ENCODE measurements at regions not wholly inside any gene's neighbourhood (a gene's known extent, or its start where the extent isn't known, plus 50 kb on each side); places are given as distances from the start of the nearest gene placed in this dataset.
A peak's percentile ranks its signal among the peaks of the same experiment; 100 is the strongest.

DNA sequence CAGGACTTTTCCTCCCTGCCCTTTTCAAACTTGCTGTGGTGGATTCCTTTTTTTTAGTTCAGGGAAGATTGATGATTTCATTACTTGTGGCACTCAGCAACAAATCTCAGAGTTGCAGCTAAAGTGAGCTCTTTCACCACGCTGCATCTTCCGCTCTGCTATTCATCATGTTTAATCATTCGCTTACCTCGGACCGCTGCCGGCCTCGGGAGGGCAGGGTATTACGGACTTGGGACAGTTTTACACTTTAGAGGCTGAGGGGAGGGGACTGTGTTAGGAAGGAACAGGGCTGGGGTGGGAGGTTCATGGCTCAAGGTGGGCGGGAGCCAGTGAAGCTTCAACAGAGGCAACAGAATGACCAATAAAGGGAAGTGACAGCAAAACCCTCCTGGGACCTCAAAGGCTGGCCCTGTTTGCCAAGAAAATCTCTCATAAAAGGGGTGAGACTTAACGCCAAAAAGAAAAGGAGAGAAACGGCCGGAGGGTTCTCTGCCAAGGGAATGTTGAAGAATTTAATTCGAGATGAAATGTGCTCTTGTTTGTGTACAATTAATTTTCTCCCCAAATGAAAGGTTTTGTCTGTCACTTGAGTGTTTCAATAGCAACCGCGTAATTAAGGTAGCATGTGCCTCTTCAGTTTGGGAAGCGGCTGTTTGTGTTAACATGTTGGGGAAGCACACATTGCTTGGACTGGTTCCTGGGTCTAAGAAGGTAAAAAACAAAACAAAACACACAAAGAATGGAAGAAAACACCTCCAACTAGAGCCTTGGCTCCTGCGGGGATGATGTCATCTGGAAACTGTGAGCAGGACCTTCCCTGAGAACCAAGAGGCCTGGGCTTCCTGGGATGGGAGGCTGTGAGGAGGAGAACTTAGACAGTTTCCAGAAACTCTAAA is 72.5 kb upstream of the SULF2 start:
- POLR2A ChIA-PET: no interaction called here

DNA sequence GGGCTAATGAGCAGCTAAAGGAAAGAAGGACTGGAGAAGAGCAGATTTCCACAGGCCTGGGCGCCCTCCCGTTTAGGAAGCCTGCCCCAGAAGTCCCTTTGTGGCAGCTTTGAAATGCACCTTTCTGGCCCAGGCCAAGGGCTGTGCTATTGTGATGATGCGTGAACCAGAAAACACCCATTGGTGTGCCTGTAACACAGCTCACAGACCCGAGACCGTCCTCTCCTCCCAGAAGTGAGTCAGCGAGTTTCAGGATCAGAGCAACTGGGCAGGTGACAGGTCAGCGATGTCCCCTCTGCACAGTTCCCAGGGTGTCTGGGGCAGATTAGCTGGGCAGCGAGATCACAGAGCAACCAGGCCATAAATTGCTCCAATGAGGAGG is 71.9 kb upstream of the SULF2 start:
- POLR2A ChIA-PET: no interaction called here
- CTCF ChIA-PET: no interaction called here
- DNase-seq (ENCODE audit: extremely low spot score): no peak
- TF ChIP-seq FOXA1 (IDR thresholded peaks at IDR 0.05) (no peak), HDGF (IDR thresholded peaks at IDR 0.05; ENCODE audit: borderline replicate concordance) (no peak), FOXK2 (IDR thresholded peaks at IDR 0.05) (no peak), SP1 (IDR thresholded peaks at IDR 0.05) (no peak), ELF4 (IDR thresholded peaks at IDR 0.05) (no peak), SUZ12 (IDR thresholded peaks at IDR 0.05) (no peak), FOXM1 (IDR thresholded peaks at IDR 0.05; ENCODE audit: borderline replicate concordance) (no peak), ARNT (IDR thresholded peaks at IDR 0.05) (no peak), LEF1 (IDR thresholded peaks at IDR 0.05; ENCODE audit: borderline replicate concordance) (no peak), CTBP1 (IDR thresholded peaks at IDR 0.05; ENCODE audit: borderline replicate concordance) (no peak), BHLHE40 (IDR thresholded peaks at IDR 0.05; ENCODE audit: borderline replicate concordance) (no peak), ZNF384 (IDR thresholded peaks at IDR 0.05) (no peak)
- TF ChIP-seq, protein P1, sequence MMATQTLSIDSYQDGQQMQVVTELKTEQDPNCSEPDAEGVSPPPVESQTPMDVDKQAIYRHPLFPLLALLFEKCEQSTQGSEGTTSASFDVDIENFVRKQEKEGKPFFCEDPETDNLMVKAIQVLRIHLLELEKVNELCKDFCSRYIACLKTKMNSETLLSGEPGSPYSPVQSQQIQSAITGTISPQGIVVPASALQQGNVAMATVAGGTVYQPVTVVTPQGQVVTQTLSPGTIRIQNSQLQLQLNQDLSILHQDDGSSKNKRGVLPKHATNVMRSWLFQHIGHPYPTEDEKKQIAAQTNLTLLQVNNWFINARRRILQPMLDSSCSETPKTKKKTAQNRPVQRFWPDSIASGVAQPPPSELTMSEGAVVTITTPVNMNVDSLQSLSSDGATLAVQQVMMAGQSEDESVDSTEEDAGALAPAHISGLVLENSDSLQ (IDR thresholded peaks at IDR 0.05): no peak

More for the DNA sequence above, 72.5 kb upstream of the SULF2 start:
- DNase-seq (ENCODE audit: extremely low spot score): peak; percentile 35
- no peak for TF ChIP-seq FOXA1 (IDR thresholded peaks at IDR 0.05)
- TF ChIP-seq, protein P1 (IDR thresholded peaks at IDR 0.05): peak; percentile 33; the same call in 1 of the 2 replicates
- CTCF ChIA-PET: no interaction called here

DNA sequence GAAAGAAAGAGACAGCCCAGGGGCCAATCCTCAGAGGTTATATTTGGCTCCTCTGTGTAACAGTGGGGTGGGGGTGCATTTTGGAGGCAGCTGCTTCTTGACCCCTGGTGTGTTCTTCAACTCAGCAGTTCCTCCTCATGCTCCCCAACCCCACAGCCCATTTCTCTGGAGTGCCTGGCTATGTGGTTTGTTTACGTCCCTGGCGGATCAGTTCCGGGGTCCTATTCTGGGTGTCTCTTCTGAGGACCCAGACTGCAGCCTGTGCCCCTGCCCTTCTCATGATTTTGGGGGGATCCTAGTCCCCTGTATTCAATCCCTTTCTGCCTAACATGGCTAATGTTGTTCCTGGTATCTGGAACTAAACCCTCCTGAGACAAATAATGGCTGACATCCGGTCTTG is 70.5 kb upstream of the SULF2 start:
- TF ChIP-seq ZNF384 (IDR thresholded peaks at IDR 0.05): no peak
- TF ChIP-seq ARNT (IDR thresholded peaks at IDR 0.05): no peak
- TF ChIP-seq LEF1 (IDR thresholded peaks at IDR 0.05; ENCODE audit: borderline replicate concordance): no peak
- no peak for TF ChIP-seq TARDBP (IDR thresholded peaks at IDR 0.05)
- TF ChIP-seq CTBP1 (IDR thresholded peaks at IDR 0.05; ENCODE audit: borderline replicate concordance): no peak
- TF ChIP-seq ELF4 (IDR thresholded peaks at IDR 0.05): no peak
- TF ChIP-seq SP1 (IDR thresholded peaks at IDR 0.05): no peak
- TF ChIP-seq FOXM1 (IDR thresholded peaks at IDR 0.05; ENCODE audit: borderline replicate concordance): no peak
- no peak for TF ChIP-seq HDGF (IDR thresholded peaks at IDR 0.05; ENCODE audit: borderline replicate concordance)
- no peak for TF ChIP-seq SUZ12 (IDR thresholded peaks at IDR 0.05)
- no peak for TF ChIP-seq FOXA1 (IDR thresholded peaks at IDR 0.05)
- TF ChIP-seq BHLHE40 (IDR thresholded peaks at IDR 0.05; ENCODE audit: borderline replicate concordance): no peak
- DNase-seq (ENCODE audit: extremely low spot score): no peak
- ChIA-PET CTCF (no interaction called here), POLR2A (no interaction called here)

DNA sequence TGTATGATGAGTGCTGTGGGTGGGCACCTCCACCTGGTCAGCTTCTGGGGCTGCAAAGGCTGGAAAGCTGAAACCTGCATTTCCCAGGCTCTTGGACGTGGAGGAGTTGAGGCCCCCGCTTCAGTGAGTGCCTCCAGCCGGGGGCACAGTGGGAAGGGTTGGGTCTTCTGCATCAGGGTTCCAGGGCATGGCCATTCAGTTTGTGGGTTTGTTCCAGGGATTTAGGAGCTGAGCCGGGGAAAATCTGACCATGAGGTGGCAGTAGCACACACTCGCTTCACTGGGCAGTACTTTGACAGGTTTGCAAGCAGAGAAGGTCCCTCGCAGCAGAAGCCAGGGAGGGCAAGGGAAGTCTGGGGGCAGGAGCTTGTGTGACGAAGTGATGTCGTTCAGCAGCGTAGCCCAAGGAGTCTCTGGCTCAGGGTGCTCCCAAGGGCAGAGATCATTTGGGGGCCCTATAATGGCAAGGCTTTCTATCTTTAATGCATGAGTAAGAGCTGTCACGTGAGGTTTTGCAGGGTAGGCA is 69.5 kb upstream of the SULF2 start:
- CTCF ChIA-PET: interaction anchor here (0.8 kb wide), 2 partner anchors 441 to 766 kb away, joined by 3 to 5 read pairs; no protein-coding TSS in a partner anchor
- DNase-seq (ENCODE audit: extremely low spot score): peak; percentile 53
- POLR2A ChIA-PET: no interaction called here
- TF ChIP-seq CTBP1 (IDR thresholded peaks at IDR 0.05; ENCODE audit: borderline replicate concordance): no peak
- no peak for TF ChIP-seq FOXA1 (IDR thresholded peaks at IDR 0.05)
- no peak for TF ChIP-seq ZNF384 (IDR thresholded peaks at IDR 0.05)
- no peak for TF ChIP-seq L3MBTL2 (conservative IDR thresholded peaks at IDR 0.05)
- TF ChIP-seq FOXK2 (IDR thresholded peaks at IDR 0.05): no peak
- TF ChIP-seq SUZ12 (IDR thresholded peaks at IDR 0.05): no peak
- no peak for TF ChIP-seq TARDBP (IDR thresholded peaks at IDR 0.05)
- no peak for TF ChIP-seq NFRKB (IDR thresholded peaks at IDR 0.05)
- no peak for TF ChIP-seq BHLHE40 (IDR thresholded peaks at IDR 0.05; ENCODE audit: borderline replicate concordance)
- TF ChIP-seq LEF1 (IDR thresholded peaks at IDR 0.05; ENCODE audit: borderline replicate concordance): no peak
- TF ChIP-seq, protein P1 (IDR thresholded peaks at IDR 0.05): no peak; the same call in 1 of the 2 replicates
- TF ChIP-seq SP1 (IDR thresholded peaks at IDR 0.05): no peak

DNA sequence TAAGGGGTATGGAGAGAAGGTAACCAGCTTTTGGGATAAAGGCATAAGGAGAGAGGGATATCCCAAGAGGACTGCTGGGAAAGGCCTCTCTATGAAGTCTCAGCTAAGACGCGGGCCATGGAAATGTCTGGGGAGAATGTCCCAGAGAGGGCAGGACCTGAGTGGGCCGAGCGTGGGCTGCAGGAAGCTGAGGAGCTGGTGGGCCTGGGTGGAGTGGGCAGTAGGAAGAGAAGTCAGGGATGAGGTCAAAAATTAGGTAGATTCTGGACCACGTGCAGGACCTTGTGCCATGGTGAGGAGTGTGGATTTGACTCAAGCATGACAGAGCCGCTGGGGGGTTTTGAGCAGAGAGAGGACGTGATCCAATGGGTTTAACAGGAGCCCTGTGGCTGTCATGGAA is 66.5 kb upstream of the SULF2 start:
- DNase-seq (ENCODE audit: extremely low spot score): no peak
- TF ChIP-seq TARDBP (IDR thresholded peaks at IDR 0.05) (no peak), FOXK2 (IDR thresholded peaks at IDR 0.05) (no peak)
- POLR2A ChIA-PET: no interaction called here
- CTCF ChIA-PET: interaction anchor here (0.6 kb wide), 1 partner anchor 10 kb away, joined by 4 read pairs; no protein-coding TSS in a partner anchor

DNA sequence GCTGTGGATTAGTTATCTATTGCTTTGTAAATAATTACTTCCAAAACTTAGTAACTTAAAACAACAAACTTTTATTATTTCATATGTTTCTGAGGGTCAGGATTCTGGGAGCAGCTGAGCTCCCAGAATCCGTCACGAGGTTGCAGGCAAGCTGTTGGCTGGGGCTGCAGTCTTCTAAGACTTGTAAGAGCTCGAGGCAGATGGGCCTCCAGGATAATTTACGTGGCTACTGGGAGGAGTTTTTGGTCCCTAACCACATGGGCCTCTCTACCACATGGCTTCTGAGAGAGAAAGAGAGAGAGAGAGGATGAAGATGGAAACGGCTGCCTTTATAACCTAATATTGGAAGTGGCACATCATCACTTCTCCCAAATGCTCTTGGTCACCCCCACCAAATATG is 64.9 kb upstream of the SULF2 start:
- ChIA-PET CTCF (interaction anchor here (0.6 kb wide), 1 partner anchor 9 kb away, joined by 3 read pairs; no protein-coding TSS in a partner anchor), POLR2A (no interaction called here)
- TF ChIP-seq TARDBP (IDR thresholded peaks at IDR 0.05): no peak
- TF ChIP-seq ZNF384 (IDR thresholded peaks at IDR 0.05): no peak
- TF ChIP-seq HDGF (IDR thresholded peaks at IDR 0.05; ENCODE audit: borderline replicate concordance): no peak
- TF ChIP-seq, protein P1 (IDR thresholded peaks at IDR 0.05): no peak
- no peak for TF ChIP-seq SP1 (IDR thresholded peaks at IDR 0.05)
- TF ChIP-seq ARNT (IDR thresholded peaks at IDR 0.05): no peak
- no peak for TF ChIP-seq FOXK2 (IDR thresholded peaks at IDR 0.05)
- TF ChIP-seq BHLHE40 (IDR thresholded peaks at IDR 0.05; ENCODE audit: borderline replicate concordance): no peak
- no peak for TF ChIP-seq L3MBTL2 (conservative IDR thresholded peaks at IDR 0.05)
- TF ChIP-seq NFRKB (IDR thresholded peaks at IDR 0.05): no peak
- no peak for TF ChIP-seq SUZ12 (IDR thresholded peaks at IDR 0.05)
- no peak for TF ChIP-seq LEF1 (IDR thresholded peaks at IDR 0.05; ENCODE audit: borderline replicate concordance)
- no peak for TF ChIP-seq CTBP1 (IDR thresholded peaks at IDR 0.05; ENCODE audit: borderline replicate concordance)
- no peak for TF ChIP-seq ELF4 (IDR thresholded peaks at IDR 0.05)
- no peak for TF ChIP-seq FOXA1 (IDR thresholded peaks at IDR 0.05)
- TF ChIP-seq FOXM1 (IDR thresholded peaks at IDR 0.05; ENCODE audit: borderline replicate concordance): no peak
- no peak for DNase-seq (ENCODE audit: extremely low spot score)

All from HEK293T (cell line).